HEK293T (cell line): ENCODE measurements at regions not wholly inside any gene's neighbourhood (a gene's known extent, or its start where the extent isn't known, plus 50 kb on each side); places are given as distances from the start of the nearest gene placed in this dataset.

ENCODE experiments used
- BHLHE40 ChIP-seq: fragments of 450-650 bp; IDR thresholded peaks from 2 replicates; pipeline ENCODE4 v1.6.1; 2016; ENCODE audit warnings: mild to moderate bottlenecking, moderate library complexity, borderline replicate concordance
- FOXM1 ChIP-seq: fragments of 450-650 bp; IDR thresholded peaks from 2 replicates; pipeline ENCODE4 v1.6.1; 2017; ENCODE audit warnings: mild to moderate bottlenecking, borderline replicate concordance
- TARDBP ChIP-seq: fragments of 450-650 bp; IDR thresholded peaks from 2 replicates; pipeline ENCODE4 v1.6.1; 2016
- ZNF384 ChIP-seq: fragments of 450-650 bp; IDR thresholded peaks from 2 replicates; pipeline ENCODE4 v1.6.1; 2016

DNA sequence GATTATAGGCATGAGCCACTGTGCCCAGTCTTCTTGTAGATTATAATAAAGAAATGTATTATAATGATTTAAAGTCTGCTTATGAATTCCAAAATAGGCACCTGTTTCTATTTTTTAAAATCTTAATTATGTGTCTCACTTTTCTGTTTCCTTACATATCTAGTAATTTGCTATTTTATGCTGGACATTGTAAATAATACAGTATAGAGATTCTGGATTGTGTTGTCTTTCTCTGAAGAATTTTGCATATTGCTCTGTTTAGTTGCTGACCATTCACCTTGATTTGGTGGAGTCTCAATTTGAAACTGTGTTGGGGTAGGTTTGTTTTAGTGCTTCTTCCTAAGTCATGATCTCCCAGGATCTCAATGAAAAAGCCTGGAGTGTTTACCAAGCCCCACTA lies 102.8 kb downstream of the C9orf50 start:
- TF ChIP-seq BHLHE40 (no peak), FOXM1 (no peak), TARDBP (no peak), ZNF384 (no peak)
